T-cell (primary cell): ENCODE measurements at regions not wholly inside any gene's neighbourhood (a gene's known extent, or its start where the extent isn't known, plus 50 kb on each side); places are given as distances from the start of the nearest gene placed in this dataset.

Source experiments
- ATAC-seq, 4 experiments: fragments of 200-7000 bp in 3 of 4; fragments of 150-1000 bp in 1 of 4; cut with Tn5 transposase; replicated peaks in 1 of 4; 1 replicate in 3 of 4; 2 replicates in 1 of 4; pipeline ENCODE4 v1.10.0; 2021; ENCODE audit warnings: moderate library complexity in 3 of 4, mild to moderate bottlenecking in 2 of 4, moderate number of reproducible peaks in 1 of 4
- CTCF ChIA-PET, 2 donors: fragments of 300-600 bp; sonication (Branson Sonifier 250); formaldehyde crosslinking; loops; one replicate each; lab custom pipeline; 2022; ENCODE audit warnings: antibody characterized with exemption in 2 of 2; lab: Charles Lee
- POLR2A ChIA-PET, 2 donors: fragments of 300-600 bp; sonication (Branson Sonifier 250); formaldehyde crosslinking; loops; one replicate each; lab custom pipeline; 2022; ENCODE audit warnings: antibody characterized with exemption in 2 of 2; lab: Charles Lee
- DNase-seq, 35 experiments: peaks; one replicate each; pipeline versions ENCODE4 v3.0.0 to v3.0.0-alpha.2; 2013 to 2023
- H3K27ac ChIP-seq: one replicate; pipeline ENCODE4 v1.5.1; 2013; ENCODE audit warnings: low read length
- H3K27me3 ChIP-seq, 2 experiments: replicated peaks in 1 of 2; 1 replicate in 1 of 2; 2 replicates in 1 of 2; pipeline versions ENCODE4 v1.6.1 to v1.7.0; 2013; ENCODE audit warnings: low read length in 1 of 2, mixed read lengths in 1 of 2; ENCODE audit not compliant: control insufficient read depth in 2 of 2, insufficient read depth in 2 of 2; ENCODE audit errors: extremely low read depth in 1 of 2
- H3K36me3 ChIP-seq, 2 donors: 1 replicate in 1 of 2; 2 replicates in 1 of 2; pipeline versions ENCODE4 v1.6.1 to v1.7.0; 2013; ENCODE audit warnings: low read length in 1 of 2; ENCODE audit not compliant: control insufficient read depth in 2 of 2, insufficient read depth in 1 of 2; ENCODE audit errors: extremely low read depth in 1 of 2
- H3K4me1 ChIP-seq, 2 experiments: 1 replicate in 1 of 2; 2 replicates in 1 of 2; pipeline versions ENCODE4 v1.6.1 to v1.7.0; 2013; ENCODE audit warnings: low read length in 2 of 2, mixed read lengths in 1 of 2; ENCODE audit not compliant: insufficient read depth in 2 of 2, control insufficient read depth in 1 of 2; ENCODE audit errors: extremely low read depth in 1 of 2
- H3K4me3 ChIP-seq, 2 donors: 1 replicate in 1 of 2; 2 replicates in 1 of 2; pipeline versions ENCODE4 v1.5.1 to v1.7.0; 2013; ENCODE audit warnings: mild to moderate bottlenecking in 2 of 2, low read length in 1 of 2, moderate library complexity in 1 of 2; ENCODE audit not compliant: control insufficient read depth in 1 of 2; ENCODE audit errors: extremely low read depth in 1 of 2
- H3K9me3 ChIP-seq: 2 replicates; pipeline ENCODE4 v1.7.0; 2013
- H3K27ac Mint-ChIP-seq, 2 donors: one replicate each; pipeline ENCODE4 v1.8.0; 2020 to 2021; ENCODE audit warnings: mild to moderate bottlenecking in 2 of 2, mixed read lengths in 2 of 2
- H3K27me3 Mint-ChIP-seq, 2 donors: one replicate each; pipeline ENCODE4 v1.8.0; 2021 to 2022; ENCODE audit warnings: mixed read lengths in 2 of 2
- H3K36me3 Mint-ChIP-seq: one replicate; pipeline ENCODE4 v1.8.0; 2021; ENCODE audit warnings: mixed read lengths
- H3K4me1 Mint-ChIP-seq, 3 donors: one replicate each; pipeline ENCODE4 v1.8.0; 2020 to 2022; ENCODE audit warnings: mixed read lengths in 3 of 3, mild to moderate bottlenecking in 1 of 3
- H3K4me3 Mint-ChIP-seq, 3 donors: one replicate each; pipeline ENCODE4 v1.8.0; 2020 to 2022; ENCODE audit warnings: mild to moderate bottlenecking in 3 of 3, mixed read lengths in 3 of 3, moderate library complexity in 3 of 3
- H3K9me3 Mint-ChIP-seq, 3 donors: one replicate each; pipeline ENCODE4 v1.8.0; 2020 to 2022; ENCODE audit warnings: mixed read lengths in 3 of 3
- WGBS: methylation state at CpG from one replicate; pipeline ENCODE4 v1.1.5; 2013; ENCODE audit warnings: missing lambda C conversion rate; ENCODE audit not compliant: insufficient coverage; 5-methylcytosine and 5-hydroxymethylcytosine counted together

DNA sequence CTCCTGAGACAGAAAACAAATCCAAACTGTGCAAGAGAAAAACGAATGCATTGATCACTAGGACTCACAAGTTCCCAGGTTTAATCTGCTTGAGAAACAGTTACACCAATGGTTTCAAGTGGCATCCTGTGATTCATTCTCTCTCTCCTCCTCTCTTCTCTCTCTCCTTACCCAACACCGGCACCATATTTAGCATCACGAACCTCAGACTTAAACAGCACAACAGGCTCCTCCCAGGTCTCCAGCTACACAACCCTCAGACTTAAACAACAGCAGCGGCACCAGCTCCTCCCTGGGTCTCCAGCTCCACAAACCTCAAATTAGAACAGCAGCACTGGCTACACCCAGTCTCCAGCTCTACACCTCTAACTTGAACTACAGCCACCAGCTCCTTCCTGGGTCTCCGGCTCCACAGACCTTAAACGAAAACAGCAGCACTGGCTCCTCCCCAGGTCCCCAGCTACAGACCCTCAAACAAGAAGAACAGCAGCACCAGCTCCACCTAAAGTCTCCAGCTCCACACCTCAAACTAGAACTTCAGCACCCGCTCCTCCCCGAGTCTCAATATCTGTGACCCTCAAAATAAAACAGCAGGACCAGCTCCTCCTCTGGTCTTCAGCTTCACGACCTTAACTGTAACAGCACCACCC is 355.9 kb downstream of the PREX1 start:
- H3K9me3 Mint-ChIP-seq = peaks cover 0 to 2% (median 0%) of the 10 kb centered on the region in 3 donors
- DNase-seq = no peak
- Histone ChIP-seq H3K27ac (no peak overlapping the region), H3K4me3 (no peak overlapping the region), H3K9me3 (no peaks in the 10 kb centered on the region), H3K27me3 (peaks cover 0 to 25% of the 10 kb centered on the region in 2 experiments), H3K4me1 (no peaks in the 10 kb centered on the region), H3K36me3 (no peaks in the 10 kb centered on the region)
- POLR2A ChIA-PET = no interaction called here
- no peaks in the 10 kb centered on the region for H3K36me3 Mint-ChIP-seq
- H3K27ac Mint-ChIP-seq = no peak overlapping the region
- no peak for ATAC-seq
- peaks cover 4 to 13% of the 10 kb centered on the region in 2 donors for H3K27me3 Mint-ChIP-seq
- no peak overlapping the region for H3K4me3 Mint-ChIP-seq
- 69% methylated on average over 9 of the region's 9 CpGs for WGBS
- no peaks in the 10 kb centered on the region for H3K4me1 Mint-ChIP-seq
- CTCF ChIA-PET = no interaction called here

DNA sequence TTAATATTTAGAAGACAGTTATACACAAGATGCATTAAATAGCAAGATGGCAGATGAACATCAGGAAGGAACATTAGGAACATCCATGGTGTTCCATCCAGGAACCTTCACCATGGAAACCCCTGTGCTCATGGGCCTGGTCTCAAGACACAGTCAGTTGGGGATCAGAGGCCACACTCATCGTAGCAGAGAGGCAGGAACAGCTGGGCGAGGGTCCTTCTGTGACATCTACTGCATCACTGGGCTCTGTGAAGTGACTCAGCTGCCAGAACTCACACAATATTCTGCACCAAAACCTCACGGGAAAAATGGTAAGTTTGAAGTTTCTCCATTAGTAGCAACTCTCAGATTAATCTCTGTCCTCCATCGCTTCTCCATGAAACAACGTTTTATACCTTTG is 356.6 kb downstream of the PREX1 start:
- Histone ChIP-seq H3K4me3 (no peak overlapping the region), H3K27me3 (peaks cover 0 to 25% of the 10 kb centered on the region in 2 experiments), H3K27ac (no peak overlapping the region), H3K9me3 (no peaks in the 10 kb centered on the region), H3K36me3 (no peaks in the 10 kb centered on the region), H3K4me1 (no peaks in the 10 kb centered on the region)
- Mint-ChIP-seq H3K9me3 (no peaks in the 10 kb centered on the region), H3K4me1 (no peaks in the 10 kb centered on the region), H3K4me3 (no peak overlapping the region), H3K36me3 (no peaks in the 10 kb centered on the region), H3K27me3 (peaks cover 4 to 9% of the 10 kb centered on the region in 2 donors), H3K27ac (no peak overlapping the region)
- no CpG with 5 or more reads among the region's 5 CpGs for WGBS
- DNase-seq (no peak), ATAC-seq (no peak)
- ChIA-PET CTCF (no interaction called here), POLR2A (no interaction called here)

DNA sequence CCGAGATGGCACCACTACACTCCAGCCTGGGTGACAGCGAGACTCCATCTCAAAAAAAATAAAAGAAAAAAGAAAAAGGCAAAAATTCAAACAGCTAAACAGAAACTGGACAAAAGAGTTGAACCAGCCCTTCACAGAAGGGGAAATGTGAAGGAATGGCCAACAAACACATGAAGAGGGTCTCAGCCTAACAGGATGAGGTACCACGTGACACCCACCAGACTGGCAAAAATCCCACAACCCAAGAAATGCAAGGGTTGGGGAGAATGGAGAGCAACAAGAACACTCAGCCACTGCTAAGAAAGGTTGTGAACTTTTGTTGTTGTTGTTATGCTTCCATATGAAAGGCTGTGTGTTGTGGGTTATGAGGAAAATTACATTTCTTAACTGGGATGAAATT is 357.7 kb downstream of the PREX1 start:
- no peak overlapping the region for H3K4me3 Mint-ChIP-seq
- POLR2A ChIA-PET = no interaction called here
- no peak overlapping the region for H3K27ac Mint-ChIP-seq
- Histone ChIP-seq H3K36me3 (no peaks in the 10 kb centered on the region), H3K9me3 (no peaks in the 10 kb centered on the region), H3K27ac (no peak overlapping the region), H3K4me3 (no peak overlapping the region), H3K4me1 (no peaks in the 10 kb centered on the region), H3K27me3 (peaks cover 0 to 25% of the 10 kb centered on the region in 2 experiments)
- CTCF ChIA-PET = no interaction called here
- peaks cover 4 to 9% of the 10 kb centered on the region in 2 donors for H3K27me3 Mint-ChIP-seq
- H3K9me3 Mint-ChIP-seq = no peaks in the 10 kb centered on the region
- no peaks in the 10 kb centered on the region for H3K36me3 Mint-ChIP-seq
- no peaks in the 10 kb centered on the region for H3K4me1 Mint-ChIP-seq
- no peak for DNase-seq
- ATAC-seq = no peak
- no CpG with 5 or more reads among the region's 3 CpGs for WGBS

DNA sequence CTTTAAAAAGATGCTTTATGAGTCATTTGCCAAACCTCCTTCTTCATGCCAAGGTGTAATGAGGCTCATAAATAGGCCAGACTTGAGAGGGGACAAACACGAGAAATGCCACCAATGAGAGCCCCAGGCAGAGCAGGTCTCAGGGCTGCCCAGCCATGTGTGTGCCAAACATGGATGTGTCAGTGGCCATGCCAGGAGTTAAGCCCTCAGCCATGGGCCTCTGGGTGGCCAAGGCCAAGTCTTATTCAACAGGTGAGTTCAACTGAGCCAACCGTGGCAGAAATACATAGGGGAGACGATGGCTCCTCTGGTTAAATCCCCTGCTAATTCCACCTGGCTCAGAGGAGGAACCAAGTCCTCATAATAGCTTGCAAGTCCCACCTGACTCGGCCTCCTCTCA is 358.8 kb downstream of the PREX1 start:
- no peaks in the 10 kb centered on the region for H3K36me3 Mint-ChIP-seq
- no peaks in the 10 kb centered on the region for H3K4me1 ChIP-seq
- peaks cover 4 to 9% of the 10 kb centered on the region in 2 donors for H3K27me3 Mint-ChIP-seq
- H3K27ac Mint-ChIP-seq = no peak overlapping the region
- H3K9me3 Mint-ChIP-seq = no peaks in the 10 kb centered on the region
- H3K36me3 ChIP-seq = no peaks in the 10 kb centered on the region
- ATAC-seq = no peak
- H3K27me3 ChIP-seq = peaks cover 0 to 23% of the 10 kb centered on the region in 2 experiments
- ChIA-PET CTCF (no interaction called here), POLR2A (no interaction called here)
- DNase-seq = no peak
- 72% methylated on average over 3 of the region's 4 CpGs for WGBS
- no peak overlapping the region for H3K27ac ChIP-seq
- no peak overlapping the region for H3K4me3 Mint-ChIP-seq
- no peak overlapping the region for H3K4me3 ChIP-seq
- no peaks in the 10 kb centered on the region for H3K9me3 ChIP-seq
- H3K4me1 Mint-ChIP-seq = no peaks in the 10 kb centered on the region

DNA sequence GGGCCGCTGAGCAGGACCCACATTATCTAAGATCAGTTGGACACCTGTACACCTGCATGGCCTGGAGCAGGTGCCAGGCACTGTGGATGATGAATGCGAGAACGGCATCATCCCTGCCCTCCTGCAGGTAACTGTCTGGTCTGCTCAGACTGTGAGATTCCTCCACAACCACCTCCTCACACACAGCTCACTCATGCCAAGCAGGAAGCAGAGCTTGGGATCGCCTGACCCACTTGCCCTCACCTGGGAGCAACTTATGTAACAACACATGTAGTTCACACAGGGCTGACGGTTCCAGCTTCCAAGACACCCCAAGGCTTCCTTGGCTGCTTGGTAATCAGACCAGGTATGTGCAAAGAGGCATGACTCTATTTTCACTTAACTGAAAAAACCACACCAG is 359.2 kb downstream of the PREX1 start:
- peaks cover 4 to 12% of the 10 kb centered on the region in 2 donors for H3K27me3 Mint-ChIP-seq
- no peak overlapping the region for H3K27ac ChIP-seq
- no peak overlapping the region for H3K4me3 ChIP-seq
- no peaks in the 10 kb centered on the region for H3K9me3 Mint-ChIP-seq
- H3K27ac Mint-ChIP-seq = no peak overlapping the region
- H3K27me3 ChIP-seq = peaks cover 0 to 18% of the 10 kb centered on the region in 2 experiments
- no peak overlapping the region for H3K4me3 Mint-ChIP-seq
- H3K36me3 Mint-ChIP-seq = no peaks in the 10 kb centered on the region
- CTCF ChIA-PET = no interaction called here
- DNase-seq (no peak), ATAC-seq (no peak)
- H3K4me1 ChIP-seq = no peaks in the 10 kb centered on the region
- no peaks in the 10 kb centered on the region for H3K4me1 Mint-ChIP-seq
- 71% methylated on average over 3 of the region's 5 CpGs for WGBS
- H3K9me3 ChIP-seq = no peaks in the 10 kb centered on the region
- POLR2A ChIA-PET = no interaction called here
- H3K36me3 ChIP-seq = no peaks in the 10 kb centered on the region

DNA sequence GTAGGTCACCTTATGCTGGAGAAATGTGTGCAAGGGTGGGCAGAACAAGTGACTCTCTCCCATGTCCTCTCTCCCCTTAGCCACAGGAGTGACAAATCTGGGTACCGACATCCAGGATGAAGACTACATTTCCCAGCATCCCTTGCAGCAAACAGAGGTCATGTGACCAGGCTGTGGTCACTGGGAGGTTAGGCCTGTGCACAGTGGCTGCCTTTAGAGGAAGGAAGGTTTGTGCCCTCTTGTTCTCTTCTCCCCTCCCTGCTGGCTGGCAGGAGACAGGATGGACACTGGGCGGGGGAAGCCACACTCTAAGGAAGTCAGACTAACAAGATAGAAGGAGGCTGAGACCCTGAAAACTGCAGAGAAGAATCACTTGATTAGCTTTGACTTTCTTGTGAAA is 360.2 kb downstream of the PREX1 start:
- peaks cover 8 to 16% of the 10 kb centered on the region in 2 donors for H3K27me3 Mint-ChIP-seq
- ATAC-seq = no peak
- H3K9me3 Mint-ChIP-seq = no peaks in the 10 kb centered on the region
- H3K9me3 ChIP-seq = no peaks in the 10 kb centered on the region
- H3K4me1 Mint-ChIP-seq = no peaks in the 10 kb centered on the region
- H3K4me3 Mint-ChIP-seq = no peak overlapping the region
- no peak overlapping the region for H3K4me3 ChIP-seq
- no peaks in the 10 kb centered on the region for H3K4me1 ChIP-seq
- ChIA-PET CTCF (no interaction called here), POLR2A (no interaction called here)
- DNase-seq = peak in 5 of 35 experiments; percentile 6 to 26 (median 15)
- peaks cover 0 to 11% of the 10 kb centered on the region in 2 experiments for H3K27me3 ChIP-seq
- H3K36me3 ChIP-seq = no peaks in the 10 kb centered on the region
- no peak overlapping the region for H3K27ac Mint-ChIP-seq
- no peaks in the 10 kb centered on the region for H3K36me3 Mint-ChIP-seq
- H3K27ac ChIP-seq = no peak overlapping the region
- WGBS = 40% methylated on average over 1 of the region's 2 CpGs

DNA sequence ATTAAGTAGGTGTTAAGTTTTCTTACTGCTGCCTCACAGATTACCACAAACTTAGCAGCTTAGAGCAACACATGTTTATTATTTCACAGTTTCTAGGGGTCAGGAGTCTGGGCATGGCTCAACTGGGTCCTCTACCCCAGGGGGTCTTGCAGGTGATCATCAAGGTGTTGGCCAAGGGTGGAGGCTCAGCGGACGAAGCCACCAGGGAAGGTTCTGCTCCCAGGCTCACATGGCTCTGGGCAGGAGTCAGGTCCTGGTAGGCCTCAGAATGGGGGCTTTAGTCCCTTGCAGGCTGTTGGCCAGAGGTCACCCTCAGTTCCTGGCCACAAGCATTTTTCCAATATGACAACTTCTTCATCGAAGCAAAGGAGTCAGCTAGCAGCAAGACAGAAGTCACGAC is 362.5 kb downstream of the PREX1 start:
- Histone ChIP-seq H3K27ac (no peak overlapping the region), H3K4me1 (no peaks in the 10 kb centered on the region), H3K36me3 (no peaks in the 10 kb centered on the region), H3K27me3 (peaks cover 0 to 3% of the 10 kb centered on the region in 2 experiments), H3K4me3 (no peak overlapping the region), H3K9me3 (no peaks in the 10 kb centered on the region)
- no peak for ATAC-seq
- no peak for DNase-seq
- Mint-ChIP-seq H3K4me1 (no peaks in the 10 kb centered on the region), H3K27ac (no peak overlapping the region), H3K9me3 (no peaks in the 10 kb centered on the region), H3K27me3 (peaks cover 8 to 14% of the 10 kb centered on the region in 2 donors), H3K36me3 (no peaks in the 10 kb centered on the region), H3K4me3 (no peak overlapping the region)
- 89% methylated on average over 3 of the region's 4 CpGs for WGBS
- CTCF ChIA-PET = no interaction called here
- POLR2A ChIA-PET = no interaction called here
